ENCODE measurements at regions not wholly inside any gene's neighbourhood (a gene's known extent, or its start where the extent isn't known, plus 50 kb on each side); places are given as distances from the start of the nearest gene placed in this dataset.

GRCh38 chr20:11511821-11512220 lies 405.9 kb upstream of the BTBD3 start:
- Histone ChIP-seq H3K9me2 (ENCODE audit: insufficient read depth) (peaks cover 6% of the 10 kb centered on the region; the same call in 1 of the 2 replicates), H3K4me2 (no peak overlapping the region), H2AFZ (no peak overlapping the region), H3K27ac (ENCODE audit: low read depth) (no peak overlapping the region), H3F3A (replicated peaks; ENCODE audit: low read depth) (no peaks in the 10 kb centered on the region), H3K36me3 (ENCODE audit: insufficient read depth) (0 out of 2 replicates have a peak, but pooled peaks cover 3% of the 10 kb centered on the region), H3K79me2 (replicated peaks; ENCODE audit: insufficient read depth) (no peaks in the 10 kb centered on the region), H4K20me1 (replicated peaks; ENCODE audit: insufficient read depth) (no peaks in the 10 kb centered on the region), H3K4me1 (ENCODE audit: insufficient read depth) (peaks cover 9% of the 10 kb centered on the region), H3K27me3 (ENCODE audit: insufficient read depth) (no peaks in the 10 kb centered on the region), H3K4me3 (no peak overlapping the region)
- H3K4me3 Mint-ChIP-seq = no peak overlapping the region
- no peaks in the 10 kb centered on the region for H3K27me3 Mint-ChIP-seq (ENCODE audit: insufficient read depth, low read depth, poor library complexity)
- DNase-seq (ENCODE audit: low spot score) (no peak), ATAC-seq (no peak)
- H3K36me3 Mint-ChIP-seq (ENCODE audit: low read depth) = peaks cover 30% of the 10 kb centered on the region
- peaks cover 20% of the 10 kb centered on the region for H3K9me3 Mint-ChIP-seq
- H3K27ac Mint-ChIP-seq = no peak overlapping the region
- peaks cover 6% of the 10 kb centered on the region; the same call in 2 of the 3 replicates for H3K4me1 Mint-ChIP-seq
- TF ChIP-seq ETS1 (IDR thresholded peaks at IDR 0.05) (no peak), CTCF (conservative IDR thresholded peaks at IDR 0.05; ENCODE audit: low read depth in 2 of 2) (no peak), ZNF114 (CRISPR knock-in tag; IDR thresholded peaks at IDR 0.05) (no peak), ZNF331 (CRISPR knock-in tag; IDR thresholded peaks at IDR 0.05; ENCODE audit: low read depth) (no peak), CREB1 (CRISPR knock-in tag; IDR thresholded peaks at IDR 0.05; ENCODE audit: low read depth) (no peak), STAT1 (IDR thresholded peaks at IDR 0.05; ENCODE audit: unreplicated experiment) (no peak), EZH2phosphoT487 (IDR thresholded peaks at IDR 0.05; ENCODE audit: unreplicated experiment) (no peak), JUNB (IDR thresholded peaks at IDR 0.05; ENCODE audit: unreplicated experiment) (no peak), POLR2AphosphoS5 (IDR thresholded peaks at IDR 0.05; ENCODE audit: low read depth) (no peak), EZH2 (IDR thresholded peaks at IDR 0.05; ENCODE audit: low read depth, unreplicated experiment) (no peak), NANOG (IDR thresholded peaks at IDR 0.05; ENCODE audit: borderline replicate concordance) (no peak), ZNF462 (CRISPR knock-in tag; IDR thresholded peaks at IDR 0.05) (no peak), REST (IDR thresholded peaks at IDR 0.05; ENCODE audit: unreplicated experiment) (no peak)

Data from GM23338 (cell line).